ENCODE measurements at regions not wholly inside any gene's neighbourhood (a gene's known extent, or its start where the extent isn't known, plus 50 kb on each side); places are given as distances from the start of the nearest gene placed in this dataset.

DNA sequence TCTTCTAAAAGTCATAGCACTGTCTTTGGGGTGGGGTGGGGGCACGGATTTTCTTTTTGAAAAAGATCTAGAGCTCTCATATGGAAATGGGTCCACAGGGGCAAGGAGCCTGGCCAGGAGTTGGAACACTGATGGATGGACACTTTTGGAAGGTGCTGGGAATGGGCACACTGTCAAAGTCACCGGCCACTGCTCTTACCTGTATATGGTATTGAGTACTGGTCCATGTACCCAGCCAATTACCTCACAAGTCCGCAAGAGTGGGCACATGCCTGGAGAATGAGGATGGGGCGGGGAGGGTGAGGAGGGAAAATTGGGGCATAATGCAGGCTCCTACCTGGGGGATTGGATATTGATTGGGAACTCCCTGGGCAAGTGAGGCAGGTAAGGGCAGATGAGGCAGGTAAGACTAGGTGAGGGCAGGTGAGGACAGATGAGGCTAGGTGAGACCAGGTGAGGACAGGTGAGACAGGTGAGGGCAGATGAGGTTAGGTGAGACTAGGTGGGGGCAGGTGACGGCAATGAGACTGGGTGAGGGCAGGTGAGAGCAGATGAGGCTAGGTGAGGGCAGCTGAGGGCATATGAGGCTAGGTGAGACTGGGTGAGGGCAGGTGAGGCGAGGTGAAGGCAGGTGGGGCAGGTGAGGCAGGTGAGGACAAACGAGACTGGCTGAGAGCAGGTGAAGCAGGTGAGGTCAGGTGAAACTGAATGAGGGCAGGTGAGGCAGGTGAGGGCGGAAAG is 167.9 kb downstream of the NRN1 start:
- TF ChIP-seq, protein P1, sequence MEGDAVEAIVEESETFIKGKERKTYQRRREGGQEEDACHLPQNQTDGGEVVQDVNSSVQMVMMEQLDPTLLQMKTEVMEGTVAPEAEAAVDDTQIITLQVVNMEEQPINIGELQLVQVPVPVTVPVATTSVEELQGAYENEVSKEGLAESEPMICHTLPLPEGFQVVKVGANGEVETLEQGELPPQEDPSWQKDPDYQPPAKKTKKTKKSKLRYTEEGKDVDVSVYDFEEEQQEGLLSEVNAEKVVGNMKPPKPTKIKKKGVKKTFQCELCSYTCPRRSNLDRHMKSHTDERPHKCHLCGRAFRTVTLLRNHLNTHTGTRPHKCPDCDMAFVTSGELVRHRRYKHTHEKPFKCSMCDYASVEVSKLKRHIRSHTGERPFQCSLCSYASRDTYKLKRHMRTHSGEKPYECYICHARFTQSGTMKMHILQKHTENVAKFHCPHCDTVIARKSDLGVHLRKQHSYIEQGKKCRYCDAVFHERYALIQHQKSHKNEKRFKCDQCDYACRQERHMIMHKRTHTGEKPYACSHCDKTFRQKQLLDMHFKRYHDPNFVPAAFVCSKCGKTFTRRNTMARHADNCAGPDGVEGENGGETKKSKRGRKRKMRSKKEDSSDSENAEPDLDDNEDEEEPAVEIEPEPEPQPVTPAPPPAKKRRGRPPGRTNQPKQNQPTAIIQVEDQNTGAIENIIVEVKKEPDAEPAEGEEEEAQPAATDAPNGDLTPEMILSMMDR (IDR thresholded peaks at IDR 0.05) = no peak
- no peak for TF ChIP-seq ZFX (IDR thresholded peaks at IDR 0.05; ENCODE audit: borderline replicate concordance)

Data from 22Rv1 (cell line).